Activated CD4-positive, CD25-positive, alpha-beta regulatory T cell treated with anti-CD3 and anti-CD28 coated beads, Interleukin-2, amount 50 U/mL, for 72 hours (primary cell): ENCODE measurements at regions not wholly inside any gene's neighbourhood (a gene's known extent, or its start where the extent isn't known, plus 50 kb on each side); places are given as distances from the start of the nearest gene placed in this dataset.

Source experiments
- DNase-seq: peaks from one replicate; pipeline ENCODE4 v3.0.0; 2021

DNA sequence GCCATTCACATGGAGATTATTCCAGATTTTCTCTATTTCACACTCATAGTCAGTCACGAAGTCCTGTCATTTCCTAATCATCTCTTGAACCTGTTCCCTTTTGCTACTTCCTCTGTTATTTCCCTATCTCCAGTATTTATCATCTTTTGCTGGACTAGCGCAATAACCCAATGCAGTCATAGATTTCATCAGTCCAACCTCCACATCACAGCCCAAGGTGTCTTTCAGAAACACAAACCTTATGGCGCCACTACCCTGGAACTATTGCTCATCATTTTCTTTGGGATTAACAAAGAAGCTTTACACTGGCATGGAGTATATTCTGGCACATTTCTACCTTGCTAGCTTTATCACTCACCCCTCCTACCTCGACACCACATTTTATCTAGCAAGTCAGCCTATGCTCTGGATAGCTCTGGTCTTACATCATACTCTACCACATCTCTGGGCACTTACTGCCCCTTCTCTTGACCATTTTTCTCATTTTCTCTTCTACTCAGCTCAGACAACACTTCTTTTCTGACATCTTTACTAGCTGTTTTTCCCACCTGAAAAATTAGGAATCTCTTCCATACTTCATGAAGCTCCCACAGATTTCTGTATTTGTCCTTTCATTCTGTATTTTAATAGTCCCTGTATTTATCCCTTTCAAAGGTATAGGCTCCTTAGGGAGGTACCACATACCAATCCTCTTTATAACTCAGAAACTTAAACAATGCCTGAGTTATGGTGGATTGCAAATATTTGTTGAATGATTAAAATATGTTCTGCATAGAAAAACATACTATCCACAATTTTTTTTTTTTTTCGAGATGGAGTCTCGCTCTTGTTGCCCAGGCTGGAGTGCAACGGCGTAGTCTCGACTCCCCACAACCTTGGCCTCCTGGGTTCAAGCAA, 534.7 kb downstream of the KLF12 start:
- no peak for DNase-seq

DNA sequence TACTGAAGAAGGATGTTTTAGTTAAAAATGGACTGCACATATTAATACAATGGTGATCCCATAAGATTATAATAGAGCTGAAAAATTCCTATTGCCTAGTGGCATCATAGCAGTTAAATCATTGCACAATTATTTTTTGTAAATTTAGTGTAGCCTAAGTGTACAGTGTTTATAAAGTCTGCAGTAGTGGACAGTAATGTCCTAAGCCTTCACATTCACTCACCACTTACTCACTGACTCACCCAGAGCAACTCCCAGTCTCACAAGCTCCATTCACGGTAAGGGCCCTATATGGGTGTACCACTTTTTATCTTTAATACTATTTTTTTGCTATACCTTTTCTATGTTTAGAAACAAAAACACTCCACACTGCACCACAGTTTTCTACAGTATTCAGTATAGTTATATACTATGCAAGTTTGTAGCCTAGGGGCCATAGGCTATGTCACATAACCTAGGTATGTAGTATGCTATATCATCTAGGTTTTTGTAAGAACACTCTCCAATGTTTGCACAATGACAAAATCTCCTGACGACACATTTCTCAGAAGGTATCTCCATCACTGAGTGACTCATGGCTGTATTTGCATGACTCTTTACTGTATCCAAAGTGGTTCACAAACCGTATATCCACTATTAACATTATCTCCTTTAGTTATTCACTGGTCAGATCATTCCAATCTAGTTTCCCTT, 536.0 kb downstream of the KLF12 start:
- no peak for DNase-seq

DNA sequence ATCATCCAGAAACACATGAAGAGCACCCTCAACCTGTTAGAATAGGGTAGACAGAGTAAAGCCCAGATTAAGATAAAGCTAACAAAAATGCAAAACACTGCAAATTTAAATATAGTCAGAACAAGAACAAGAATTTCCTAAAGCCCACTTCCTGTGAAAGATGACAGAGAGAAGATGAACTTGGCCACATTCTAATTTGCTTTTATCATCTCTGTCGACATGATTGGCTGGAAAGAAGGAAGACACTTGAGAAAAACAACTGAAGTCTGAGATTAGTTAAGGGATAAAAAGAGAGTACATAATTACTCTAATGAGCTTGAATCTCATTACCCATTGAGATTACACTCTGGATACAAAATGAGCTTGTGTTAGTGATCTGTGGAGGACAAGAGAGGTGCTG, 537.6 kb downstream of the KLF5 start:
- DNase-seq, result no peak

DNA sequence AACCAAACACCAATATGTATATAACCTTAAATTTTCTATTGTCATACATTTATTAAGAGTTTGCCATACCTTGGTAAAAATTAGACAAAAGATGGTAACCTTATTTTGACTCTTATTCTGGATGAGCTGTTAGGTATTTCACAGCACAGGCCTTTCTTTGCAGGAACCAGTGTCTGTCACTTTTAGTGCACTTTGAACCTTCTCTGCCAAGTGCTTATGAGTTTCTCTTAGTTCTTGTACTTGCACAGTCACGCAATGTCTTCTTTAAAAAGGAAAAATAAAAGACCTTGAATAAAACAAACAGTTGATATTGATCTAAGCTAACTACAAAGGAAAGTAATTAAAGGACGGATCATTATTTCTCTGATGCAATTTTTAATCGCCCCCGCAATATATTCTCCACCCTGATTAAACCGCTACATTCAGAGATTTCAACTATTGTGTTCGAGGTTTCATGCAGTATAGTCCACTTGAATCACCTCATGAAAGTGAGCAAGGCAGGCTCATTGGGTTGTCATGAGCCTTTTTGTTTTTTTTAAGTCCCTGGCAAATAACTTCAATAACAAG, 534.5 kb downstream of the KLF5 start:
- no peak for DNase-seq

DNA sequence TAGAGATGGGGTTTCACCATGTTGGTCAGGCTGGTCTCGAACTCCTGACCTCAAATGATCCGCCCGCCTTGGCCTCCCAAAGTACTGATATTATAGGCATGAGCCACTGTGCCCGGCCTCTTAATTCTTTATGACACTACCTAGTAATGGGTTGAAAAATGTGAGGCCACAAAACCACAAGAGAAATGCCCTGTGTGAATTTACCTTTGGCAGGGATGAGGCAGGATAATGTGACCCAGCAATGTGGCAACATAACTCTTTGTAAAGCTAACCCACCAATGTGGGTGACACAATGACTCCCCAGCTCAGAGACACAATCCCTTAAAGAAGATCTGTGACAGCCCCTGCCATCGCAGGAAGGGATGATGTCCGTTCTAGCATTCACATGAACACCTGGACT, 533.1 kb downstream of the KLF5 start:
- no peak for DNase-seq

DNA sequence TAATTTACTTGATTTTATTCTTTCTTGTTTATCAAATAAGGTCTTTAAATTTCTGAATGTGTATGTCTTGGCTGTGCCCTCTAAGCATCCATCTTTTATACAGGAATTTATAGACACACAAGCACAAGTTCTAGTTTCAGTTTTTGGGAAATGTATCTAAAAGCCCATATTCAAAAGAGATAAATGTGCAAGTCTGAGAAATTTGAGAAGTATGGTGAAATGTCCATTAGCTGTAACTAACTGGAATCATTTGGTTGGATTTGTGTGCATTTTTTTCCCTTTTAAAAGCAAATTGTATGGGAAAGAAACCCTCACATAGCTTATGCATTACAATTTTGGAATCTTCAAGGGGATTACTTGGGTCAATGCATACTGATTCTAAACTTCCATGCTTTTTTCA, 532.0 kb downstream of the KLF5 start:
- DNase-seq, result no peak

DNA sequence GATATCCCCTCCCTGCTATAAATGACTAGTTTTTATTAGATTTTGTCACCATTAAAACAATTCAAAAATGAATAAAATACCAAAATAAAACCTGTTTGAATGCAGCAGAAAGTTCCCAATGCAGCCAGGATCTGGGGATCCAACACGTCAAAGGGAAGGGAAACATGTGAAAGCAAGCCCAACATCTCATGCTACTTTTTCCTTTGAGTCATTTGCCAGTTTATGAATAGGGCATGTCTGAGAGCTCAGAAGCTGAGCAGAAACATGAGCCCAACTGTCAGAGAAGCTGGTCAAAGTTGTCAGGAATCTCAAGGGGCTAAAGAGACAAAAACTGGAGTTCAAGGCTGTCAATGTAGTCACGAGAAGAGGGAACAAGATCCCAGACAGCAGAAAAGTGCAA, 526.4 kb downstream of the KLF5 start:
- no peak for DNase-seq

DNA sequence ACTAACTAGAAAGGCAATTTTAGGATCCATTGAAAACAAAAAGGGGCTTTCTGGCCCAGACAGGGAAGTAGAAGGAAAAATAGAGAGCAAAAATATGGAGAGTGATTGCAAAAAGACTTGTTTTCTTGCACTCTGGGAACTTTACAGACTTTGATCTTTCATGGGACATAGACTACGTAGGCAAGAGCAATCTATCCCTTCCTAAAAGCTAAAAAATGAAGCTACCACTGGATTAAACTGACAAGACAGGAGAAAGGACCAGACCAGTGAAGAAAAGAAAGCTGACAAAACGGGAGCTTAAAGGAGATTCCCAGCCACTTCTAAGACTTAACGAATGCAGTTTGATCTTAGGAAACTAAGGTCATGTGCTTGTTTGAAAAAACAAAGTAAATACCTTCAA, 524.5 kb downstream of the KLF5 start:
- DNase-seq, result no peak

DNA sequence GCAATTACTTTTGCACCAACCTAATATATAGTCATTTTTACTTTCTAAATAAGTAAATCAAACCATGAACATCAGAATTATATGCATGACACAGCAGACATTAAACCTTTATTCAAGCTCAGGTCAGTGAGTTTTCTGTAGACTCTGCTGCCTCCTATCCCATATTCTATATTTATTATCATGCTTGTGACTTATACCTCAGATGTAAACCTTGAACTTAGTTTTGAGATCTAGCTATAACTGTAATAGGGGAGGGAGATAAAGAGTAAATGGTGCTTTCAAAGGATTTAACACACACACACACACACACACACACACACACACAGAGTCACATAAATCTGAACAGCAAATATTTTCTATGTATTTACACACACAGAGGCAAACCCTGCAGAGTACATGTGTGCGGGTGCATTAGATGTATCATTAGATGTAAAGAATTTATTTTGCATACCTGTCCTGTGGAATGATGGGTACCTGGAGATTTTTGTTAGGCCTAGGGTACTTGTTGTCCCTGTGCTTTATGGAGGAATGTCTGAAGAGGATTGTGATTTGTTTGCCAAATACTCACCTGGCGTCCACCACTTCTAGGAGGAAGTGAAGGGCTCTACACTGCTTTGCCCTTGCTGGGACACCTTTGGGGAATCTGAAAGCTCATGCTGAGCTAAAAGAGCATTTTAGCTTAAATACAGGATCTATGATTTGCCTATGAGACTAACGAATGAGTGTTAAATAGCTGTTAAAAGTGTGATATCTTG, 521.9 kb downstream of the KLF5 start:
- no peak for DNase-seq

DNA sequence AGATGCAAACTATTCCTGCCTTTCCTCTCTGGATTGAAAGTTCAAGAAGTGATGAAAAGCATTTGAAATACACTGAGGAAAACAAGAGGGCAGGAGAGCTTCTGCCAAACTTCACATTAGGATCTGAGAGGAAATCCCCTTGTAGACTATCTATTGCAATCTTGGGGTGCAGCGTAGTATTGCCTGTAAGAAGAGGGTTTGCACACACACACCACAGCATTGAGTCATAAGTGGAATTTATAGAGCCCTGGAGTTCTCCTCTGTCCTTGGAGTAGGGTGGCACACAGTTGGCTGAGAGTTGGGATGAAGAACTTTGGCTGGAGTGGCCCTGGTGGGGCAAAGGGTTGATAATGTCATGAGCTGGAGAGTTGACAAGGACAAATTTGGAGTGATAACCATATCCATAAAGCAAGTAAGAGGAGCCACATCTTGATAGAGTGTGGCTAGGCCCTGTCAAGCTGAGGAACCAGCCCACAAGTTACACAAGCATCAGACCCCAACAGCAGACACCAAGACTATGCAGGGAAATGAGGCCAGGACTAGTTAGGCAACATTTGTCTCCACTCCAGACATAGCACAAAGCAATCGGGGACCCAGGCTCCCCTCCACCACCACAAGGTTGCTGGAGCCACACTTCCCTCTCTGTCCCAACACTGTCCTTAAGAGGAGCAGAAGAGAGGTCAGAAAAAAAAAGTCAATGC, 520.9 kb downstream of the KLF5 start:
- DNase-seq, result no peak

DNA sequence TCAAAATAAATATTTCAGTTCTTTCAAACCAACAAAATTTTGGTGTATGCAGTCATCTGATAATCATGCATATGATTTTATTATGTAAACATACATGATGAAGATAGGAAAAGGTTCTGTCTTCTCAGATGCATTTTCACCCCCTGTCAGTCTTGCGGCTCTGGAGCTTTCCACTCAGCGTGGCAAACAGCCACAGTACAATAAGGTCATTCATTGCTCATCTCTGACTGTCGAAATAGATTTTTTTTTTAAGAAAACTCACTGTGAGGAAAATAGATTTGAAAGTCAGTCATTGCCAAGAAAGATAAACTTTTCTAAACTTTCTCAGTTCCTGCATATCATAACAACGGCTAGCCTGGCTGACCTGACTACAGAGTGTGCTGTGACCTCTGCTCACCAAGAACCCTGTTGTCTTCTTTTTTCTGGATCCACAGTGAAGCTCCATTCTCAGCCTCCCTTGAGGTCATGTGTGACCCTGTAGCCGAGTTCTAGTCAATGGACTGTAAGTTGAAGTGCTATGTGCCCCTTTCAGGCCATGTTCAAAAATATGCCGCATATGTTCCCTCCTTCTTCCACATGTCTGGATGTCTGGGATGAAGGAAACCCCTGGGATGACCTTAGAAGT, 519.6 kb downstream of the KLF5 start:
- no peak for DNase-seq

DNA sequence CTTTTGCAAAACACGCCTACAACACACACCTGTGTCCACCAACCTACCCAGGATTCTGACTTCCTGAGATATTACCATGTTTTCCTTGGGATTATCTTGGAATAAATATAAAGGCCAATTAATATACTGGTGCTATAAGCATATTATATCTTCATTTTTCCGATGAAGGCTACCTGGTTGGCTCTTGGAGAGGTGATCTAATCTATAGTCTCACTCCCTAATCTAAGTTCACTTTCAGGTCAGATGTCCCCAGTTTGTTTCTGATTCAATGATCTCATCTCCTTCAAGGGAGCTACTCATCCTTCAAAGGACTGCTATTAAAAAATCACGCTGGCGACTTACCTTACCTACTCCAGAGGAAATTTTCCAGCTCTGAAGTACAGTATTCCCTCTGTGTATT, 517.5 kb downstream of the KLF5 start:
- DNase-seq, result no peak

DNA sequence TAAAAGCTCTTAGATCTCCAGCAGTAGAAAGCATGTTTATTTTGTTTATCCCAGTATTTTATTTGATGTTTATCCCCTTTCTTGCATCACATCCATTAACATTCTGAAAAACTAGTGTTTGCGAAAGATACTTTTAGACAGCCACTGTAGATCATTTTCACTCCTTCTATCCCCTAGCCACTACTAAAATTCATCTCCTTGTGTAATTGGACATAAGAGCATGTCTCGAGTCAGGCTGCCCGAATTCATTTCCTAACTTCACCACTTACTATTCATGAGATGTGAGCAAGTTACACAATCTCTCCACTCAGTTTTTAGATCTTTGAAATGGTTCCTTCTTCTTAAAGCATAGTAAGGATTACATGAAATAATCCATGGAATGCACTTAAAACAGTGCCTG, 514.0 kb downstream of the KLF5 start:
- DNase-seq, result no peak

DNA sequence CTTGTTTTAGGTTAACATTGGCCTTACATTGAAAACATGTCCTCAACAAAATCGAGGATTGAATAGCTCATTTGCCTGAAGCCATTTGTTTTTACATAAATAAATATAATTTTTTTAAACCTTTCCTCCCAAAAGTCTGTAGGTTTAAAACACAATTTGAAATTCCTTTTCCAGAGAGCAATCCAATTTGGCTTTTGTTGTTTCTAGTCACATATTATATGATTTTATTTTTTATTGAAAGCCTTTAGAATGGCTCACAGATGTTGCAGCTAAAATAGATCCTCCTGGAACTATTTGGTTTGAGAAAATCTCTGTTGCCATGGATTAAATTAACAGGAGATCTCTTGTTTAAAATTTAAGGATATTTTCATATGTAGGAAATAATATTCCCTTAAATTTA, 512.6 kb downstream of the KLF5 start:
- DNase-seq, result no peak

DNA sequence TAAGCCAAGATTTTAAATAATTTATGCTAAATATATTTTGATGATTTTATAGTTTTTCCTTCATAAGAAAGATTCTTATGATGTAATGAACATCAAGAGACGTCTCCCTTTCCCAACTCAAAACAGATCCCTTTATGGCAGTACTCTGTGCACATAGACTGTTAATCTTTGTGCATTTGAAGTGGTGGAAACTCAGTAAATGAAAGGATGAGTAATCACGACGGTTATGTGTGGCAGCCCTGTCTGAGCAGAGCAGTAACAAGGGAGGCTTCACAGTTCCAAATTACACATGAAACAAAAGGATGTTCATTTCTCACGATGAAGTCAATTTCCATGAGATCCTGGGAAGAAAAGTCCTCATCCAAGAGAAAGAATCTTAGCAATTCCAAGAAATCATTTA, 498.1 kb downstream of the KLF5 start:
- DNase-seq, result no peak

DNA sequence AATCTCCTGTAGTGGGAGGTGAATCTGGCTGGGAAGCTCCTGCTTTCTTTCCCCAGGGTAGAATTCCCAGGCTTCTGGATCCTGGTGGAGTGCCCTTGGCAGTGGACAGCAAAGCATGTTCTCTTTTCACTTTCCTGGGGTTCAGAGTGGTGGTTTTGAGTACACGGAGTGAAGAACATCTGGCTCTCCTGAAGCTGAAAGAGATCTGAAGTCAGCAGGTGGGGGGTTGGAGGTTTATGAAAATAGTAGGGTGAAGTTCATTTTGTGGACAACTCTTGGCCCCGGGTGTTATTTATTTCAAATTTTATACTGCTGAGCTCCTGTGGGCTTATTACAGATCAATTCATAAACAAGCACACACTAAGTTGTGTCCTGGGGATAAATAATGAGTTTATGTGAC, 497.3 kb downstream of the KLF5 start:
- DNase-seq, result no peak

DNA sequence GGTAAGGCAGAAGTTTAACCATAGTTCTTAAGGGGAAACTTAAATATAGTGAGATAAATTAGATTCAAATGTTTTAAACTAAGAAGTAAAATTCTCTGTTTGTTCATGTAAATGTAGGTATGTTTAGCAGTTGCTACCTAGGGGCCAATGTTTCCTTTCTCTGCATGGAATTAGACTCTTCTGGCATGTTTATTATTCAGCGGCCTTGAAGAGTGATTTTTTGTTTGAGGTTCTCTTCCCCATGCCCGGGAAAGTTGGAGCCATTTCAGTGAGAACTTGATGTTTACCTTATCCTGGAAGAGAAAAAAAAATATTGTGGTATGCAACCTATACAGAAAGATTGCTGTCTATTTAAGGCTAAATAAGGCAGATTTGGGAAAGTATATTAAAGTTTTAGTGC, 492.9 kb downstream of the KLF5 start:
- no peak for DNase-seq

DNA sequence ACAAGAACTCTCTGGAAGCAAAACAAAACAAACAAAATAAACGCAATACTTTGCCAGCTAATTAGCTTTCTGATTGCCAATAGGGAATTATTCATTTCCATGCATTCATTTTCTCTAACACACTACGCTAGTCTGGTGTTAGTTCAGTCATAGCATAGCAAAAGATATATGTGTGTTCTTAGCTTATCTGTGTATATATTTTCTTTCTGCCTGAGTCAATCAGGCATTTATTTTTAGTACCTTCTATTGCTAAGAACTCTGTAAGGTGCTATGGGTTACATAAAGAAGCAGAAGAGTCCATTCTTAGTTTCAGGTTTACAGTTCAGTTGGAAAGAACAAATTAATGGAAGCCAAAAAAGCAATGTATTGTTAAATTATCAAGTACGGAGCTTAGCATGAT, 490.9 kb downstream of the KLF5 start:
- no peak for DNase-seq

DNA sequence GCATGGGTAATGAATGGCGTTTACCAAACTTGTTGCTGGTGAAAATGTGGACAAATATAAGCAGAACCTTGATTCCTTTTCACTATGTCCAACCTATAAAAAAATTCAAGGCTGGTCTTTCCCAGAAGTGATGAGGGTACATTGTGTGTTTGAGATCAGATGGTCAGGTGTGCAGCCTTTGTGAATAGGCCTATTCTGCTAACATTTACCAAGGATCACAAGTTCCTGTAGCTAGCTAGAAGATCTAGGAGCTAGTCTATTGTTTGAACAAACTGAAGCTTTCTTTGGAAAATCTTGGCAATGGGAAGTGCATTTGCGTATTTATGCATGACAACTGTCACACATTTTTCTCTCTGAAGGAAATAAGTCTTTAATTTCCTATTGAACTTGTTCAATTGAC, 489.6 kb downstream of the KLF5 start:
- no peak for DNase-seq

DNA sequence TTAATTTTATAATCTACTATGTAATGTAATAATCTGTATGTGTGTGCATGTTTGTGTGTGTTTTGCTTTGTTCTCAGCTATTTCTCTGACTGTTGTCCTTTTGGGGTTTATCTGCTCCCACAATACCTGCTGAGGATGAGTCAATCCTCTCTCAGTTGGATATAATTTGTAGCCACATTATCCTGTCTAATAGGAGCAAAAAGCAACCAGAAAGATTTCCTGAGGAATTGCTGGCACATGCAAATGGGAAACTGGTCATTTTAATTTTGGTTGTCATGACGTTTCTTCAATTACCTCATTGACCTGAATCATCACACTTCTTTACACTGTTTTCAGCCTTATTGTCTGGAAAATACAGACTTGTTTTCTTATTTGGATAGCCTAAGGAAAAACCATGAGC, 488.4 kb downstream of the KLF5 start:
- no peak for DNase-seq

DNA sequence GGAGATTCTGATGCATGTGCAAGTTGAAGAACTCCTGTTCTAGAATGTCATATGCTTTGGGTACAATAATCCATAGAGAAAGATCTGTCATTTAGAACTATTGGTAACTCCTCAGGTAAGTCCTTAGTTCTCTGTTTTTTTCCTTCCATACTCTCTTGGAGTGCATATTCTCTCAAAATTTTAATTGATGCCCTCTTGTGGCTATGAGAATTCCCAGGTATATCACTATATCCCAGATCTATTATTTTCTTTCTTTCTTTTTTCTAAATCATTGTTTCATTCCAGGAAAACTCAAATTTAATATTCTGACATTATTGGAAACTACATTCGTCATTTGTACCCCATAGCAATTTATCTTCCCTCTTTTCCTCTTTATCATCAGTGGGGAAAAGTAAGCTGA, 485.4 kb downstream of the KLF5 start:
- DNase-seq, result no peak

DNA sequence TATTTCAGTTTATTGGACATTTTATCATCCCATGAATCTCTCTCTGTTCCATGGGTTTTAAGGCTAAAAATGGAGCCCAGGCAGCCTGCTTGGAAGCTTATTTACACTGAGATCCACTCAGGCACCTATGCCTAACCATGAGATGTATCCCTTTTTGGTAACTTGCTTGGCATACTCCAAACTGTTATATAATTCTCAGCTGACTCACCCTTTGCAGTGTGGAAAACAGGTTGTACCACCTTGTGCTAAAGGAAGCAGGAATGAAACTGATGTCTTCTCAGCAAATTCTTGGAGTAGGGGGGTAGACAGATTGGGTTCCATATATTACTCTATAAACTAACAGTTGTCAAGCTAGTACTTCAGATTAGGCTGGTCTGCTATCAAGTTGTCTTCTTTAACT, 483.6 kb downstream of the KLF5 start:
- DNase-seq, result no peak
